Left lung (tissue), 4 donors: ENCODE measurements at regions not wholly inside any gene's neighbourhood (a gene's known extent, or its start where the extent isn't known, plus 50 kb on each side); places are given as distances from the start of the nearest gene placed in this dataset.
A peak's percentile ranks its signal among the peaks of the same experiment; 100 is the strongest.

Experiments used
- ATAC-seq: fragments of 200-7000 bp; cut with Tn5 transposase; one replicate; pipeline ENCODE4 v1.9.1; 2020; ENCODE audit warnings: moderate library complexity
- DNase-seq, 4 donors: peaks; one replicate each; pipeline ENCODE4 v3.0.0-alpha.2; 2013 to 2020
- H3K27ac ChIP-seq, 2 donors: fragments of 200-600 bp; sonication (generic) in 1 of 2; one replicate each; pipeline versions ENCODE4 v1.5.0 to v1.8.0; 2020 to 2021
- H3K27me3 ChIP-seq, 2 donors: fragments of 200-600 bp; sonication (generic) in 1 of 2; one replicate each; pipeline versions ENCODE4 v1.5.0 to v1.8.0; 2020 to 2021
- H3K36me3 ChIP-seq, 2 donors: fragments of 200-600 bp; sonication (generic) in 1 of 2; one replicate each; pipeline versions ENCODE4 v1.5.0 to v1.8.0; 2020 to 2021
- H3K4me1 ChIP-seq, 2 donors: fragments of 200-600 bp; one replicate each; pipeline ENCODE4 v1.8.0; 2021
- H3K4me3 ChIP-seq, 2 donors: fragments of 200-600 bp; sonication (generic) in 1 of 2; one replicate each; pipeline versions ENCODE4 v1.5.0 to v1.8.0; 2020 to 2021; ENCODE audit warnings: mild to moderate bottlenecking in 1 of 2
- H3K9me3 ChIP-seq, 2 donors: fragments of 200-600 bp; sonication (generic) in 1 of 2; one replicate each; pipeline versions ENCODE4 v1.5.0 to v1.8.0; 2020 to 2021
- CTCF ChIP-seq, 2 donors: fragments of 200-600 bp; sonication (generic) in 1 of 2; IDR thresholded peaks; one replicate each; pipeline versions ENCODE4 v1.5.0 to v1.8.0; 2021; ENCODE audit warnings: antibody characterized with exemption in 2 of 2
- intact Hi-C, 2 donors: fragments of 100-400 bp; cut with DNase I; formaldehyde crosslinking; loops; one replicate each; pipeline versions ENCODE4 v1.11.2 to v1.14.2; 2022
- donor health status: DM: no; HTN: yes; CAD: no.
- donor health status: DM: no; HTN: no; CAD: no.

- no peaks in the 10 kb centered on the region for H3K4me1 ChIP-seq
- intact Hi-C loops, result no loop called here
- H3K36me3 ChIP-seq, result no peaks in the 10 kb centered on the region
- TF ChIP-seq CTCF (IDR thresholded peaks at IDR 0.05), result no peak
- H3K27me3 ChIP-seq, result no peaks in the 10 kb centered on the region
- ATAC-seq (no peak), DNase-seq (no peak)
- no peak overlapping the region for H3K27ac ChIP-seq
- no peak overlapping the region for H3K4me3 ChIP-seq
- no peaks in the 10 kb centered on the region for H3K9me3 ChIP-seq
These were observed 119.5 kb downstream of the MAB21L3 start for GRCh38 chr1:116230712-116231111.

GRCh38 chr1:116231752-116232151 is 120.6 kb downstream of the MAB21L3 start:
- no peaks in the 10 kb centered on the region for H3K36me3 ChIP-seq
- H3K27me3 ChIP-seq, result no peaks in the 10 kb centered on the region
- no peak overlapping the region for H3K27ac ChIP-seq
- no peak for TF ChIP-seq CTCF (IDR thresholded peaks at IDR 0.05)
- DNase-seq (no peak), ATAC-seq (peak; percentile 44)
- no peaks in the 10 kb centered on the region for H3K4me1 ChIP-seq
- H3K9me3 ChIP-seq, result no peaks in the 10 kb centered on the region
- H3K4me3 ChIP-seq, result no peak overlapping the region
- intact Hi-C loops, result no loop called here

- no peak for DNase-seq
- peak; percentile 71 for ATAC-seq
- Histone ChIP-seq H3K27ac (no peak overlapping the region), H3K4me1 (no peaks in the 10 kb centered on the region), H3K27me3 (no peaks in the 10 kb centered on the region), H3K36me3 (no peaks in the 10 kb centered on the region), H3K9me3 (no peaks in the 10 kb centered on the region), H3K4me3 (no peak overlapping the region)
- no peak for TF ChIP-seq CTCF (IDR thresholded peaks at IDR 0.05)
- intact Hi-C loops, result no loop called here
These were observed 121.9 kb downstream of the MAB21L3 start for GRCh38 chr1:116232989-116233514.

GRCh38 chr1:116234429-116234828 is 123.2 kb downstream of the MAB21L3 start:
- DNase-seq (no peak), ATAC-seq (no peak)
- no peaks in the 10 kb centered on the region for H3K9me3 ChIP-seq
- H3K4me1 ChIP-seq, result no peaks in the 10 kb centered on the region
- no peaks in the 10 kb centered on the region for H3K36me3 ChIP-seq
- no peak overlapping the region for H3K27ac ChIP-seq
- H3K27me3 ChIP-seq, result no peaks in the 10 kb centered on the region
- TF ChIP-seq CTCF (IDR thresholded peaks at IDR 0.05), result no peak
- no peak overlapping the region for H3K4me3 ChIP-seq
- intact Hi-C loops, result no loop called here

- H3K27ac ChIP-seq, result no peak overlapping the region
- no peaks in the 10 kb centered on the region for H3K36me3 ChIP-seq
- no peak for ATAC-seq
- intact Hi-C loops, result no loop called here
- H3K4me1 ChIP-seq, result peaks cover 0 to 4% of the 10 kb centered on the region in 2 donors
- no peaks in the 10 kb centered on the region for H3K9me3 ChIP-seq
- H3K27me3 ChIP-seq, result no peaks in the 10 kb centered on the region
- no peak overlapping the region for H3K4me3 ChIP-seq
- TF ChIP-seq CTCF (IDR thresholded peaks at IDR 0.05), result no peak
- DNase-seq, result no peak
These were observed 128.7 kb downstream of the MAB21L3 start for GRCh38 chr1:116239916-116240315.
